HG03064 (cell line): ENCODE measurements at regions not wholly inside any gene's neighbourhood (a gene's known extent, or its start where the extent isn't known, plus 50 kb on each side); places are given as distances from the start of the nearest gene placed in this dataset.

ENCODE experiments used
- ATAC-seq: cut with Tn5 transposase; IDR thresholded peaks from one replicate; pipeline ENCODE4 v1.9.1; 2021; ENCODE audit warnings: low read depth; ENCODE audit not compliant: unreplicated experiment

- no peak for ATAC-seq
Measured at GRCh38 chr4:18568600-18568999, 547.0 kb upstream of the LCORL start.

GRCh38 chr4:18566970-18567799 is 545.6 kb upstream of the LCORL start:
- ATAC-seq, result no peak

- ATAC-seq, result no peak
Measured at GRCh38 chr4:18559492-18559891, 537.9 kb upstream of the LCORL start.

- ATAC-seq, result no peak
Measured at GRCh38 chr4:18556402-18556801, 534.8 kb upstream of the LCORL start.

GRCh38 chr4:18540349-18540748 is 518.8 kb upstream of the LCORL start:
- no peak for ATAC-seq

GRCh38 chr4:18538121-18538520 is 516.6 kb upstream of the LCORL start:
- no peak for ATAC-seq

- ATAC-seq, result no peak
Measured at GRCh38 chr4:18536428-18536827, 514.9 kb upstream of the LCORL start.

- no peak for ATAC-seq
Measured at GRCh38 chr4:18535948-18536347, 514.4 kb upstream of the LCORL start.

- no peak for ATAC-seq
Measured at GRCh38 chr4:18533262-18533775, 511.8 kb upstream of the LCORL start.

GRCh38 chr4:18531731-18532130 is 510.2 kb upstream of the LCORL start:
- ATAC-seq, result no peak

GRCh38 chr4:18529482-18529881 is 507.9 kb upstream of the LCORL start:
- no peak for ATAC-seq

GRCh38 chr4:18524667-18525066 is 503.1 kb upstream of the LCORL start:
- no peak for ATAC-seq

- ATAC-seq, result no peak
Measured at GRCh38 chr4:18518098-18518497, 496.5 kb upstream of the LCORL start.

- no peak for ATAC-seq
Measured at GRCh38 chr4:18513861-18514260, 492.3 kb upstream of the LCORL start.

GRCh38 chr4:18512718-18513117 is 491.2 kb upstream of the LCORL start:
- no peak for ATAC-seq

- no peak for ATAC-seq
Measured at GRCh38 chr4:18511727-18512126, 490.2 kb upstream of the LCORL start.

GRCh38 chr4:18508786-18509185 is 487.2 kb upstream of the LCORL start:
- ATAC-seq, result no peak

- no peak for ATAC-seq
Measured at GRCh38 chr4:18480928-18481327, 459.4 kb upstream of the LCORL start.

GRCh38 chr4:18480342-18480741 is 458.8 kb upstream of the LCORL start:
- no peak for ATAC-seq

GRCh38 chr4:18479825-18480224 is 458.3 kb upstream of the LCORL start:
- no peak for ATAC-seq

GRCh38 chr4:18463987-18464559 is 442.5 kb upstream of the LCORL start:
- no peak for ATAC-seq

GRCh38 chr4:18458465-18458864 is 436.9 kb upstream of the LCORL start:
- ATAC-seq, result no peak
